RWPE2 (cell line): ENCODE measurements at regions not wholly inside any gene's neighbourhood (a gene's known extent, or its start where the extent isn't known, plus 50 kb on each side); places are given as distances from the start of the nearest gene placed in this dataset.

Experiments used
- ATAC-seq: fragments of 200-7000 bp; cut with Tn5 transposase; 3 replicates; pipeline ENCODE4 v1.9.1; 2021; ENCODE audit warnings: low read depth
- DNase-seq: peaks from one replicate; pipeline ENCODE4 v3.0.0-alpha.2; 2020; ENCODE audit warnings: low spot score
- H3K27ac ChIP-seq: fragments of 450-650 bp; 2 replicates; pipeline ENCODE4 v1.5.1; 2017; ENCODE audit warnings: mild to moderate bottlenecking; ENCODE audit not compliant: poor library complexity, severe bottlenecking
- H3K27me3 ChIP-seq: fragments of 250-450 bp; sonication (Bioruptor Pico); 2 replicates; pipeline ENCODE4 v1.5.1; 2021; ENCODE audit warnings: mild to moderate bottlenecking, moderate library complexity; ENCODE audit not compliant: insufficient read depth, poor library complexity, severe bottlenecking
- H3K36me3 ChIP-seq: fragments of 250-450 bp; sonication (Bioruptor Pico); 2 replicates; pipeline ENCODE4 v1.5.1; 2020; ENCODE audit warnings: low read depth, mild to moderate bottlenecking, moderate library complexity
- H3K4me1 ChIP-seq: fragments of 250-450 bp; sonication (Bioruptor Pico); 2 replicates; pipeline ENCODE4 v1.5.1; 2021; ENCODE audit warnings: mild to moderate bottlenecking, moderate library complexity; ENCODE audit not compliant: insufficient read depth, poor library complexity, severe bottlenecking
- H3K4me3 ChIP-seq: fragments of 250-450 bp; sonication (Bioruptor Pico); 2 replicates; pipeline ENCODE4 v1.5.1; 2021; ENCODE audit warnings: mild to moderate bottlenecking, moderate library complexity; ENCODE audit not compliant: severe bottlenecking
- H3K9me3 ChIP-seq: fragments of 250-450 bp; sonication (Bioruptor Pico); 2 replicates; pipeline ENCODE4 v1.5.1; 2021; ENCODE audit warnings: mild to moderate bottlenecking, moderate library complexity; ENCODE audit not compliant: severe bottlenecking
- TF ChIP-seq, protein P1 (sequence below): fragments of 450-650 bp; IDR thresholded peaks from one replicate; pipeline ENCODE4 v1.5.1; 2017; ENCODE audit warnings: mild to moderate bottlenecking, moderate library complexity; ENCODE audit not compliant: poor library complexity, severe bottlenecking

DNA sequence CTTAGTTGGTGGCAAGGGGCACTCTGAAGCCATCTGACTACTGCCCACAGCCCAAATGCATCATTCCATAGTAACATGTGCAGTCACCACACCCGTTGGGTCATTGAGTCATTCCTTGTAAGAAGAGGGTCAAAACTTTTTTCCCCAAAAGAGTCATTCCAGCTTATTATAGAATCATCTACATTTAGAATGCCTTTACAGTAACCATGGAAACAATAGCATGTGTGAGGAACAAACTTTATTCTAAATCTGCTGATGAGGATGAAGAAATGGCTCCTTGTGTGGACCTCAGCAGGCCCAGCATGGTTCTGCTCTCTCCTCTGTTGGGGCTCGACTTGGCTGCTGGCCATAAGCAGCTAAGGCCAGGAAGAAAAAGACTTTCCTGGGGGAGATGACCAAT lies 111.2 kb upstream of the PTPRT start:
- DNase-seq (no peak), ATAC-seq (no peak)

DNA sequence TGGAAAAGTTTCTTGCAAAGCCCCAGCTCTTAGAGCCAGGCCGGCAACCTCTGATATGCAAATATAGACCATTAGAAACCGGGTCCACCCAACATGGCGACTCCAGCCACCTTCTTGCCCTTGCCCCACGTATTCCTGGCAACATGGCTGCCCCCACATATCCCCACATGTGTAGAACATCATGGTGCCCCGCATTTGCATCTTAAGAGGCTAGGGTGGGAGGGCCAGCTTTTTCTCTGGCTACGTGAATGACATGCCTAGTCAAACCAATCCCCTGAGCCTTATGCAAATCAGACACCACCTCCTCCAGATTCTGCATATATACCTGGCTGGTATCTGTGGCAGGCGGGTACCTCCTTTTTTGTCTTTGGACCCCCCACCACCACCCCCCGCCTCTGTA lies 106.1 kb upstream of the PTPRT start:
- Histone ChIP-seq H3K4me1 (no peaks in the 10 kb centered on the region), H3K27ac (no peak overlapping the region), H3K36me3 (no peaks in the 10 kb centered on the region), H3K9me3 (no peaks in the 10 kb centered on the region), H3K27me3 (peaks cover 7% of the 10 kb centered on the region), H3K4me3 (no peak overlapping the region)
- DNase-seq (no peak), ATAC-seq (no peak)
- TF ChIP-seq, protein P1, sequence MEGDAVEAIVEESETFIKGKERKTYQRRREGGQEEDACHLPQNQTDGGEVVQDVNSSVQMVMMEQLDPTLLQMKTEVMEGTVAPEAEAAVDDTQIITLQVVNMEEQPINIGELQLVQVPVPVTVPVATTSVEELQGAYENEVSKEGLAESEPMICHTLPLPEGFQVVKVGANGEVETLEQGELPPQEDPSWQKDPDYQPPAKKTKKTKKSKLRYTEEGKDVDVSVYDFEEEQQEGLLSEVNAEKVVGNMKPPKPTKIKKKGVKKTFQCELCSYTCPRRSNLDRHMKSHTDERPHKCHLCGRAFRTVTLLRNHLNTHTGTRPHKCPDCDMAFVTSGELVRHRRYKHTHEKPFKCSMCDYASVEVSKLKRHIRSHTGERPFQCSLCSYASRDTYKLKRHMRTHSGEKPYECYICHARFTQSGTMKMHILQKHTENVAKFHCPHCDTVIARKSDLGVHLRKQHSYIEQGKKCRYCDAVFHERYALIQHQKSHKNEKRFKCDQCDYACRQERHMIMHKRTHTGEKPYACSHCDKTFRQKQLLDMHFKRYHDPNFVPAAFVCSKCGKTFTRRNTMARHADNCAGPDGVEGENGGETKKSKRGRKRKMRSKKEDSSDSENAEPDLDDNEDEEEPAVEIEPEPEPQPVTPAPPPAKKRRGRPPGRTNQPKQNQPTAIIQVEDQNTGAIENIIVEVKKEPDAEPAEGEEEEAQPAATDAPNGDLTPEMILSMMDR, result no peak

More for the DNA sequence above, 111.2 kb upstream of the PTPRT start:
- H3K27ac ChIP-seq, result no peak overlapping the region
- H3K27me3 ChIP-seq, result peaks cover 7% of the 10 kb centered on the region
- H3K36me3 ChIP-seq, result no peaks in the 10 kb centered on the region
- TF ChIP-seq, protein P1, result no peak
- no peaks in the 10 kb centered on the region for H3K9me3 ChIP-seq
- no peak overlapping the region for H3K4me3 ChIP-seq
- H3K4me1 ChIP-seq, result no peaks in the 10 kb centered on the region

DNA sequence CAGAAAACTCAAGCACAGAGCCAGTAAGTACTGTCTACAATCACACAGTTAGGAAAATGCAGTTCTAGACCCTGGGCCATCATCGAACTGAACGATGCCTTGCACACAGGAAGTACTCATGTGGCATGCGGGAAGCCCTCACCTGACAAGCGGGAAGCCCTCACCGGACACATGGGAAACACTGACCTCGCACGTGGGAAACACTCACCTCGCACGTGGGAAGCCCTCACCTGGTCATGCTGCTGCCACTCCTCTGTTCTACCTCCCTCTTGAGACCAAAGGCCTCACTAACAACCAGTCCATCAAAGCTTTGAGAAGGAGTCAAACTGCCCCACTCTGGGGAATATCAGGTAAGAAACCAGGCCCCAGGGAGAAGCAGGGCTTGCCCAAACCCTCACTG lies 105.6 kb upstream of the PTPRT start:
- ATAC-seq (no peak), DNase-seq (no peak)
- TF ChIP-seq, protein P1, result no peak

DNA sequence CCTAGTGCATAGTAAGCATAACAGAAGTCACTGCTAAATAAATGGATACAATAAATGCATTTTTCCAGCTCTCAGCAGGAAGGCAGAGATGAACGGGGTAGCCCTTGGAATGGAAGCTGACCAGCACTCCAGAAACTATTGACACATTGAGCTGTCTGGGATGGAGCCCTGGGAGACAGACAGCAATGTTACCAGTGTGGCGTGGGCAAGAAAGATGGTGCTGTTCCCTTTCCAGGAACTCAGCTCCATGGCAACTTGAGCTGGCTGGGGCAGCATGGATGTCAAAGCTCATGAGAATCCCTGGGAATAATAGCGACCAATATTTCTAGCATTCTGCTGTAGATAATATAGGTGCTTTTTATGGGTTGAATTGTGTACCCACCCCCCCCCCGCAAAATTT lies 104.3 kb upstream of the PTPRT start:
- ATAC-seq, result no peak
- Histone ChIP-seq H3K9me3 (no peaks in the 10 kb centered on the region), H3K27ac (no peak overlapping the region), H3K4me3 (no peak overlapping the region), H3K36me3 (no peaks in the 10 kb centered on the region), H3K4me1 (no peaks in the 10 kb centered on the region), H3K27me3 (peaks cover 7% of the 10 kb centered on the region)
- no peak for DNase-seq
- TF ChIP-seq, protein P1, result no peak

More for the DNA sequence above, 105.6 kb upstream of the PTPRT start:
- no peaks in the 10 kb centered on the region for H3K36me3 ChIP-seq
- no peaks in the 10 kb centered on the region for H3K4me1 ChIP-seq
- H3K9me3 ChIP-seq, result no peaks in the 10 kb centered on the region
- H3K4me3 ChIP-seq, result no peak overlapping the region
- peaks cover 7% of the 10 kb centered on the region for H3K27me3 ChIP-seq
- no peak overlapping the region for H3K27ac ChIP-seq

DNA sequence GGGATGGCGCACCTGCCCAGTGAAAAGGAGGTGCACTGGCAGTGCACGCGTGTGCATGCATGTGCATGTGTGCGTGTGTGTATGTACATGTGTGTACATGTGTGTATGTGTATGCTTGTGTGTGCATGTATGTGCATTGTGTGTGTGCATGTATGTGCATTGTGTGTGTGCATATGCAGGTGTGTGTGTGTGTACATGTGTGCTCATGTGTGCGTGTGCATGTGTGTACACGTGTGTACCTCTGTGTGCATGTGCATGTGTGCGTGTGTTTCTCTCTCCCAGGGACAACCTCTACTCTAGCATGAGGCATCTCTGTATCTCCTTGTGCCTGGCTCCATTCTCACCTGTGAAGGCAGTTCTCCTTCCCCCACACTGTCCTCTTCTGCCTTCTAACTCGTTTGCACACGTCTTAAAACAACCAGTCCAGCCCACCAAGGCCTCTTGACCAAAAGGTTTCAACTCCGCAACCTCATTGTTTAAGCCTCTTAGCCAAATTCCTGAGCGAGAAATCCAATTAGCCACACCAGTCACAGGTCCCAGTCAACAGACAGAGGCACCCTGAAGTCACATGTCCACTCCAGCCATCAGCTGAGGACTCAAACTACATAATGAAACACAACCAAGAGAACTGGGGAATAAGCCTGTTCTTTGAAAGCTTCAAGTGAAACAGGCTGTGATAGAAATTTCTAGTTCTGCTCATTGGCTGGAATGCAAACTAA lies 103.5 kb upstream of the PTPRT start:
- no peak overlapping the region for H3K4me3 ChIP-seq
- TF ChIP-seq, protein P1, result no peak
- H3K27ac ChIP-seq, result no peak overlapping the region
- no peaks in the 10 kb centered on the region for H3K9me3 ChIP-seq
- H3K4me1 ChIP-seq, result no peaks in the 10 kb centered on the region
- H3K36me3 ChIP-seq, result no peaks in the 10 kb centered on the region
- no peak for ATAC-seq
- H3K27me3 ChIP-seq, result peaks cover 6% of the 10 kb centered on the region
- DNase-seq, result no peak
